Esophagus muscularis mucosa (tissue), 4 donors: ENCODE measurements at regions not wholly inside any gene's neighbourhood (a gene's known extent, or its start where the extent isn't known, plus 50 kb on each side); places are given as distances from the start of the nearest gene placed in this dataset.

Experiments
- CTCF ChIP-seq, 3 experiments: fragments of 200-600 bp in 2 of 3; fragments of 450-650 bp in 1 of 3; sonication (generic) in 2 of 3; IDR thresholded peaks; one replicate each; pipeline ENCODE4 v1.5.1; 2017 to 2019; ENCODE audit warnings: antibody characterized with exemption in 3 of 3, mild to moderate bottlenecking in 2 of 3, moderate library complexity in 1 of 3
- EP300 ChIP-seq: sonication (generic); formaldehyde crosslinking; IDR thresholded peaks from one replicate; pipeline ENCODE4 v1.6.1; 2017; ENCODE audit warnings: antibody characterized with exemption
- POLR2A ChIP-seq: fragments of 450-650 bp; IDR thresholded peaks from one replicate; pipeline ENCODE4 v1.6.1; 2017; ENCODE audit warnings: antibody characterized with exemption, moderate library complexity, mild to moderate bottlenecking, low read depth
- POLR2AphosphoS5 ChIP-seq, 2 donors: sonication (generic); formaldehyde crosslinking; IDR thresholded peaks; one replicate each; pipeline ENCODE4 v1.6.1; 2017; ENCODE audit warnings: antibody characterized with exemption in 2 of 2

- no peak for TF ChIP-seq CTCF (IDR thresholded peaks at IDR 0.05)
- no peak for TF ChIP-seq POLR2A
- TF ChIP-seq POLR2AphosphoS5 (IDR thresholded peaks at IDR 0.05), result no peak
- TF ChIP-seq EP300, result no peak
Observed at GRCh38 chr17:72434991-72435618, 314.3 kb downstream of the SOX9 start.
